ENCODE measurements at regions not wholly inside any gene's neighbourhood (a gene's known extent, or its start where the extent isn't known, plus 50 kb on each side); places are given as distances from the start of the nearest gene placed in this dataset.
"Not testable (repeated sequence)": the region's sequence is repeated elsewhere in the genome, so short reads cannot be mapped to it uniquely, and the experiment has no call there.

- DNase-seq (ENCODE audit: low read depth in 2 of 2): no peak
Observed at GRCh38 chr7:52360541-52360940, 674.9 kb upstream of the POM121L12 start.

GRCh38 chr7:52355053-52355452 lies 680.4 kb upstream of the POM121L12 start:
- no peak for DNase-seq (ENCODE audit: low read depth in 2 of 2)

- DNase-seq (ENCODE audit: low read depth in 2 of 2): no peak
Observed at GRCh38 chr7:52352013-52352981, 683.1 kb upstream of the POM121L12 start.

- no peak for DNase-seq (ENCODE audit: low read depth in 2 of 2)
Observed at GRCh38 chr7:52344015-52344414, 691.4 kb upstream of the POM121L12 start.

- no peak for DNase-seq (ENCODE audit: low read depth in 2 of 2)
Observed at GRCh38 chr7:52340067-52340466, 695.4 kb upstream of the POM121L12 start.

- DNase-seq (ENCODE audit: low read depth in 2 of 2): not testable (repeated sequence)
Observed at GRCh38 chr7:52328328-52328727, 707.1 kb upstream of the POM121L12 start.

- DNase-seq (ENCODE audit: low read depth in 2 of 2): no peak
Observed at GRCh38 chr7:52325237-52325636, 710.2 kb upstream of the POM121L12 start.

GRCh38 chr7:52323202-52323746 lies 712.2 kb upstream of the POM121L12 start:
- no peak for DNase-seq (ENCODE audit: low read depth in 2 of 2)

GRCh38 chr7:52320610-52321009 lies 714.8 kb upstream of the POM121L12 start:
- DNase-seq (ENCODE audit: low read depth in 2 of 2): no peak

GRCh38 chr7:52317921-52318320 lies 717.5 kb upstream of the POM121L12 start:
- no peak for DNase-seq (ENCODE audit: low read depth in 2 of 2)

GRCh38 chr7:52311886-52312285 lies 723.5 kb upstream of the POM121L12 start:
- no peak for DNase-seq (ENCODE audit: low read depth in 2 of 2)

GRCh38 chr7:52309631-52310030 lies 725.8 kb upstream of the POM121L12 start:
- DNase-seq (ENCODE audit: low read depth in 2 of 2): no peak

GRCh38 chr7:52302765-52303520 lies 732.5 kb upstream of the POM121L12 start:
- DNase-seq (ENCODE audit: low read depth in 2 of 2): no peak

GRCh38 chr7:52297128-52297527 lies 738.3 kb upstream of the POM121L12 start:
- no peak for DNase-seq (ENCODE audit: low read depth in 2 of 2)

GRCh38 chr7:52294942-52295341 lies 740.5 kb upstream of the POM121L12 start:
- no peak for DNase-seq (ENCODE audit: low read depth in 2 of 2)

GRCh38 chr7:52289247-52289646 lies 746.2 kb upstream of the POM121L12 start:
- no peak for DNase-seq (ENCODE audit: low read depth in 2 of 2)

GRCh38 chr7:52287698-52288097 lies 747.7 kb upstream of the POM121L12 start:
- DNase-seq (ENCODE audit: low read depth in 2 of 2): no peak

GRCh38 chr7:52285689-52286088 lies 749.7 kb upstream of the POM121L12 start:
- no peak for DNase-seq (ENCODE audit: low read depth in 2 of 2)

GRCh38 chr7:52283335-52283734 lies 752.1 kb upstream of the POM121L12 start:
- DNase-seq (ENCODE audit: low read depth in 2 of 2): no peak

GRCh38 chr7:52273685-52274610 lies 761.5 kb upstream of the POM121L12 start:
- no peak for DNase-seq (ENCODE audit: low read depth in 2 of 2)

GRCh38 chr7:52271703-52272102 lies 763.7 kb upstream of the POM121L12 start:
- DNase-seq (ENCODE audit: low read depth in 2 of 2): no peak
